NCI-H748 (cell line): ENCODE measurements at regions not wholly inside any gene's neighbourhood (a gene's known extent, or its start where the extent isn't known, plus 50 kb on each side); places are given as distances from the start of the nearest gene placed in this dataset.
"Not testable (repeated sequence)": the region's sequence is repeated elsewhere in the genome, so short reads cannot be mapped to it uniquely, and the experiment has no call there.

Experiments used
- DNase-seq: peaks from one replicate; lab custom pipeline; 2025; ENCODE audit not compliant: unreplicated experiment; lab: John Stamatoyannopoulos, UW

- no peak for DNase-seq
These were observed 137.7 kb downstream of the AHR start for GRCh38 chr7:17436126-17436525.

DNA sequence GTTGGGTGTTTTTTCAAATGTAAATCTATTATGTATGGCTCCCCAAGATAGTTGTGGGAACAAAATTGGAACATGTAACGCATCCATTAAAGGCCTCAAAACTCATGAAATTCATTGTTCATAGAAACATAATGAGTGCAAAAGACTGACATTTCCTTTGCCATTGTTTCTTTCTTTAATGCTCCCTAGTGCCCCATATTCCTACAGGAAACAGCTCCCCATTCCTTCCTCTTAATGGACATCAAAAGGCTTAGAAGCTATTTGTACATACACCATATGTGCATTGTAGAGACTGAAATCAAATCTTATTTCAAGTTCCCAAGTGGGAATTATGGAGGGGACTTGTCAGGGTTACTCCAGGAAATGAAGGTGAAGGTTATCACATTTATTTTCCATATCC is 139.1 kb downstream of the AHR start:
- no peak for DNase-seq

DNA sequence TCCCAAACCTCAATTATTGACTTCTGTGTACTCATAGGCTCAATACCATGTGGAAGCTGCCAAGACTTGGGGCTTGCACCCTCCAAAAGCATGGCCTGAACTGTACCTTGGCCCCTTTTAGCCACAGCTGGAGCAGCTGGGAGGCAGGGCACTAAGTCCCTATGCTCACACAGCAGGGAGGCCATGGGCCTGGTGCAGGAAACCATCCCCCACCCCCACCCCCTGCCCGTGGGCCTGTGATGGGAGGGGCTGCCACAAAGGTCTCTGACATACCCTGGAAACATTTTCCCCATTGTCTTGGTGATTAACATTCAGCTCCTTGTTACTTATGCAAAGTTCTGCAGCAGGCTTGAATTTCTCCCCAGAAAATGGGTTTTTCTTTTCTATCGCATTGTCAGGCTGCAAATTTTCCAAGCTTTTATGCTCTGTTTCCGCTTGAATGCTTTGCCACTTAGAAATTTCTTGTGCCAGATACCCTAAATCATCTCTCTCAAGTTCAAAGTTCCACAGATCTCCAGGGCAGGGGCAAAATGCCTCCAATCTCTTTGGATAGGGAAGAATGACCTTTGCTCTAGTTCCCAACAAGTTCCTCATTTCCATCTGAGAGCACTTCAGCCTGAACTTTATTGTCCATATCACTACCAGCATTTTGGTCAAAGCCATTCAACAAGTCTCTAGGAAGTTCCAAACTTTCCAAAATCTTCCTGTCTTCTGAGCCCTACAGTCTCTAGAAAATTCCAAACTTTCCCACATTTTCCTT is 141.8 kb downstream of the AHR start:
- DNase-seq = not testable (repeated sequence)

DNA sequence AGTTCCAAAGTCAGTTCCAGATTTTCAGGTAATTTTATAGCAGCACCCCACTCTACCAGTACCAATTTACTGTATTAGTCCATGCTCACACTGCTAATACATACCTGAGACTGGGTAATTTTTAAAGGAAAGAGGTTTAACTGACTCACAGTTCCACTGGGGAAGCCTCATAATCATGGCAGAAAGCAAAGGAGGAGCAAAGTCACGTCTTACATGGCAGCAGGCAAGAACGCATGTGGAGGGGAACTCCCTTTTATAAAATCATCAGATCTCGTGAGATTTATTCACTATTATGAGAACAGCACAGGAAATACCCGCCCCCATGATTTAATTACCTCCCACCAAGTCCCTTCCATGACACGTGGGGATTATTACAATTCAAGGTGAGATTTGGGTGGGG is 142.4 kb downstream of the AHR start:
- no peak for DNase-seq

- no peak for DNase-seq
These were observed 143.1 kb downstream of the AHR start for GRCh38 chr7:17441557-17441956.

- no peak for DNase-seq
These were observed 145.7 kb downstream of the AHR start for GRCh38 chr7:17444151-17444550.

GRCh38 chr7:17444673-17445072 is 146.2 kb downstream of the AHR start:
- no peak for DNase-seq

GRCh38 chr7:17446340-17446739 is 147.9 kb downstream of the AHR start:
- no peak for DNase-seq

DNA sequence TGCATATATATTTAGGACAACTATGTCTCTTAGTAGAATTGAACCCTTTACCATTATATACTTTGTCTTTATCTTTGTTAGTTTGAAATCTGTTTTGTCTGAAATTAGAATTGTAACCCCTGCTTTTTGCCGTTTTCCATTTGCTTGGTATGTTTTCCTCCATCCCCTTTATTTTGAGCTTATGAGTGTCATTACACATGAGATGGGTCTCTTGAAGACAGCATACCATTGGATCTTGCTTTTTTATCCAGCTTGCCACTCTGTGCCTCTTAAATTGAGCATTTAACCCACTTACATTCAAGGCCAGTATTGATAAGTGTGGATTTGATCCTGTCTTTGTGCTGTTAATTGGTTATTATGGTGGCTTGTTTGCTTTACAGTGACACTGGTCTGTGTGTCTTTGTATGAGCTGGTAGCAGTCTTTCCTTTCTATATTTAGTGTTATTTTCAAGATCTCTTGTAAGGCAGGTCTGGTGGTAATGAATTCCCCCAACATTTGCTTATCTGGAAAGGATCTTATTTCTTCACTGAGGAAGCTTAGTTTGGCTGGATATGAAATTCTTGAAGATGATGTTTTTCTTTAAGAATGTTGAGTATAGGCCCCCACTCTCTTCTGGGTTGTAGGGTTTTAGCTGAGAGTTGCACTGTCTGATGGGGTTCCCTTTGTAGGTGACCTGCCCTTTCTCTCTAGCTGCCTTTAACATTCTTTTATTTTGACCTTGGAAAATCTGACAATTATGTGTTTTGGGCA is 149.5 kb downstream of the AHR start:
- no peak for DNase-seq

DNA sequence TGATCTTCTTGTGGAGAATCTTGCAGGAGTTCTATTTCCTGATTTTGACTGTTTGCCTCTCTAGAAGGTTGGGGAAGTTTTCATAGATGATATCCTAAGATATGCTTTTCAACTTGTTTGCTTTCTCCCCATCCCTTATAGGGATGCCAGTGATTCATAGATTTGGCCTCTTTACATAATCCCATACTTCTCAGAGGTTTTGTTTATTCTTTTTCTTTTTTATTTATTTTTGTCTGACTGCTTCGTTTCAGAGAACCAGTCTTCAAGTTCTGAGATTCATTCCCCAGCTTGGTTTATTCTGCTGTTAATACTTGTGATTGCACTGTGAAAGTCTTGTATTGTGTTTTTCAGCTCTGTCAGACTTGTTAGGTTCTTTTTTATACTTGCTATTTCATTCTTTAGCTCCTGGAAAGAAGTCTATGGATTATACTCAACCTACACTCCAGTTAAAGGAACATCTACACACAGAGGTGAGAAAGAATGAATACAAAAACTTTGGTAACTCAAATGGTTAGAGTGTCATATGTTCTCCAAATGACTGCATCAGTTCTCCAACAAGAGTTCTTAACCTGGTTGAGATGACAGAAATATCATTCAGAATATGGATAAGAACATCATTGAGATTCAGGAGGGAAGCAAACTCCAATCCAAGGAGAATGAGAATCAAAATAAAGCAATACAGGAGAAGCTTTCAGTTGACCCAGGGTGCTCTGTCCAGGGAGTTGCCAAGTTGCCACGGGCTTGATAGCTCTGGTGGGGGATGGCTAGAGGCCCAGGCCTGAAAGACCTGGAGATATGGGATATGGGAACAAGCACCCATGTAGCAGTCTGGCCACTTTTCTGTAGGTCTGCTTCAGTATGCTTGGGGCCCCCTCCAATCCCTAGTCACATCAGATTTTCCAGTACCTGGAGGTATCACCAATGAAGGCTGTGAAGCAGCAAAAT is 150.3 kb downstream of the AHR start:
- DNase-seq = no peak

- DNase-seq = no peak
These were observed 158.1 kb downstream of the AHR start for GRCh38 chr7:17456541-17456940.

GRCh38 chr7:17460001-17460400 is 161.5 kb downstream of the AHR start:
- DNase-seq = no peak

DNA sequence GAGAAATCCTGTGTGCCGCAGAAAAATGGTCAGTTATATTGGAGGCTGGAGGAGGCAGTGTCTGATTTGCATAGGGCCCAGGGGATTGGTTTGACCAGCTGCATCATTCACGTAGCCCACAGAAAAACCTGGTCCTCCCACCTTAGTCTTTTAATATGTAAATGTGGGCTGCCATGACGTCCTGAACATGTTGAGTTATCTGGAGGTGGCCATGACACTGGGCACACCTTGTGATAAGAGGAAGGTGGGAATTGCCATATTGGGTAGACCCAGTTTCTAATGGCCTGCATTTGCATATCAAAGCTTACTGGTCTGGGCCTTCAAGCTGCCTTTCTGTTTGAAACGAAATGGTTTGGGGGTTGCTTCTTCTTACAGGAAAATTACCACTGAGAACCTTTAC is 162.2 kb downstream of the AHR start:
- no peak for DNase-seq

GRCh38 chr7:17462131-17462631 is 163.7 kb downstream of the AHR start:
- DNase-seq = no peak

- no peak for DNase-seq
These were observed 165.1 kb downstream of the AHR start for GRCh38 chr7:17463511-17464085.

GRCh38 chr7:17466216-17466615 is 167.8 kb downstream of the AHR start:
- no peak for DNase-seq

DNA sequence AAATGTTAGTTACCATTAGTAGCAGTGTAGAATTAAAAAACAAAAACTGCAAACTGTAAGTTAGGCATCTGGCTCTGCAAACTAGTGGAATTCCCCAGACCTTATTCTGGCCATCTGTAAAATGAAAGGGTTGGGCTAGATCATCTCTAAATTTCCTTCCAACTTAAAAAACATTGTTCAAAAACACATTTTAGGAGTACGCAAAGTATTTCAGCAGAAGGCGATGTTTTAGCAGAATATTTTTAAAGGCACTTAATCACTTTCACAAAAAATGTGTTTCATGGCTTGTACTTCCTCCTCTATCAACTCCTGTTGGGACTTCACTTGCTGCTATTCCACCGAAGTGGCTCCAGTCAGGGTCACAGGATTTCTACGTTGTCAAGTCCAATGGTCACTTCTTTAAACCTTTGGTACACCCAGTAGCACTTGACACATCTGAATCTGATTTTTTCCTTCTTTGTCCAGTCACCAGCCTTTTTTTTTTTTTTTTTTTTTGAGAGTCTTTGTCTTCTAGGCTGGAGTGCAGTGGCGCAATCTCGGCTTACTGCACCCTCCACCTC is 169.0 kb downstream of the AHR start:
- DNase-seq = no peak

- DNase-seq = no peak
These were observed 172.9 kb downstream of the AHR start for GRCh38 chr7:17471325-17471724.

- DNase-seq = no peak
These were observed 174.1 kb downstream of the AHR start for GRCh38 chr7:17472518-17472917.

DNA sequence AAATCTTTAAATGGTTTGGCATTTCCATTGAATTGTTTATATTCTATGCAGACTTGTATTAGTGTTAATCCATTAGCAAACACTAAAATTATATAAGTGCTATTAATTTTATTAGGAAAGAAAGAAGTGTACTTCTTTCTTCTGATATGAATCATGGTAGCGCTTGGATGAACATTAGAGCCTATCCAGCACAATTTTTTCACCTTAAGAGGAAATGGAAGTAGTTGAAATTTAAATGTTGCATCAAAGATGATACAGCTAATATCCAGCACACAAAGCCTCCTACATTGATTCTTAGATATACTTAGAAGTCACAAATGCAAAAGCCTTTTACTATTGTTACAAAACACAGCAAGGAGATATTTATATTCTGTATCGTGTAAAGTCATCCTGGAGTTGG is 174.5 kb downstream of the AHR start:
- no peak for DNase-seq
